PC-9 (cell line): ENCODE measurements at regions not wholly inside any gene's neighbourhood (a gene's known extent, or its start where the extent isn't known, plus 50 kb on each side); places are given as distances from the start of the nearest gene placed in this dataset.
"Not testable (repeated sequence)": the region's sequence is repeated elsewhere in the genome, so short reads cannot be mapped to it uniquely, and the experiment has no call there.

Experiments used
- BruUV-seq: library from RNA; stranded (reverse); fragments of 400-500 nt; replicated peaks from 2 replicates; lab custom pipeline; 2021; lab: Mats Ljungman, UMichigan
- CTCF ChIA-PET: fragments of 300-600 bp; sonication (Branson Sonifier 250); formaldehyde crosslinking; loops from one replicate; lab custom pipeline; 2022; ENCODE audit warnings: antibody characterized with exemption; lab: Charles Lee
- POLR2A ChIA-PET: fragments of 300-600 bp; sonication (Branson Sonifier 250); formaldehyde crosslinking; loops from one replicate; lab custom pipeline; 2022; ENCODE audit warnings: antibody characterized with exemption; ENCODE audit not compliant: unreplicated experiment; lab: Charles Lee
- DNase-seq, 2 experiments: peaks; one replicate each; pipeline versions ENCODE4 v3.0.0 to v3.0.0-alpha.2; 2015 to 2022; ENCODE audit warnings: mixed read lengths in 1 of 2
- H2AFZ ChIP-seq: fragments of 200-600 bp; sonication (generic); 2 replicates; pipeline ENCODE4 v1.8.1; 2017; ENCODE audit warnings: antibody characterized with exemption
- H3F3A ChIP-seq: fragments of 200-600 bp; sonication (generic); 2 replicates; pipeline ENCODE4 v1.8.1; 2017; ENCODE audit warnings: antibody characterized with exemption, mild to moderate bottlenecking, low read depth; ENCODE audit not compliant: insufficient read depth
- H3K27ac ChIP-seq: fragments of 200-600 bp; sonication (generic); 2 replicates; pipeline ENCODE4 v1.6.1; 2016; ENCODE audit warnings: mixed run types
- H3K27me3 ChIP-seq: fragments of 200-600 bp; sonication (generic); 2 replicates; pipeline ENCODE4 v1.6.1; 2016; ENCODE audit warnings: low read depth, mixed run types; ENCODE audit not compliant: insufficient read depth
- H3K36me3 ChIP-seq: fragments of 200-600 bp; sonication (generic); 2 replicates; pipeline ENCODE4 v1.6.1; 2016; ENCODE audit warnings: low read depth, mixed run types
- H3K4me1 ChIP-seq: fragments of 200-600 bp; sonication (generic); replicated peaks from 2 replicates; pipeline ENCODE4 v1.6.1; 2016; ENCODE audit warnings: mixed run types; ENCODE audit not compliant: insufficient read depth
- H3K4me2 ChIP-seq: fragments of 200-600 bp; sonication (generic); 2 replicates; pipeline ENCODE4 v1.6.1; 2017; ENCODE audit warnings: mixed run types
- H3K4me3 ChIP-seq: fragments of 200-600 bp; sonication (generic); 2 replicates; pipeline ENCODE4 v1.6.1; 2016; ENCODE audit warnings: mixed run types
- H3K79me2 ChIP-seq: fragments of 200-600 bp; sonication (generic); 2 replicates; pipeline ENCODE4 v1.6.1; 2017; ENCODE audit warnings: low read depth, mixed run types
- H3K9me2 ChIP-seq: fragments of 200-600 bp; sonication (generic); 2 replicates; pipeline ENCODE4 v1.8.1; 2017; ENCODE audit warnings: mild to moderate bottlenecking; ENCODE audit not compliant: insufficient read depth
- H3K9me3 ChIP-seq: fragments of 200-600 bp; sonication (generic); 2 replicates; pipeline ENCODE4 v1.8.1; 2016; ENCODE audit warnings: low read depth; ENCODE audit not compliant: insufficient read depth
- H4K20me1 ChIP-seq: fragments of 200-600 bp; sonication (generic); 2 replicates; pipeline ENCODE4 v1.8.1; 2017; ENCODE audit not compliant: insufficient read depth
- EZH2 ChIP-seq: fragments of 200-600 bp; sonication (generic); IDR thresholded peaks from 2 replicates; pipeline ENCODE4 v1.8.0; 2017; ENCODE audit warnings: antibody characterized with exemption, low read depth
- intact Hi-C: fragments of 100-400 bp; cut with micrococcal nuclease; formaldehyde crosslinking; loops from one replicate; pipeline ENCODE4 v1.10.0; 2022; ENCODE audit not compliant: unreplicated experiment
- TF ChIP-seq, protein P1 (sequence below): fragments of 200-600 bp; sonication (generic); conservative IDR thresholded peaks from 2 replicates; pipeline ENCODE4 v1.6.1; 2017; ENCODE audit warnings: mixed run types, antibody characterized with exemption, mild to moderate bottlenecking, moderate library complexity

- H3K4me1 ChIP-seq = no peaks in the 10 kb centered on the region
- H3K79me2 ChIP-seq = no peaks in the 10 kb centered on the region
- H3K9me3 ChIP-seq = no peaks in the 10 kb centered on the region; the same call in 1 of the 2 replicates
- no peak overlapping the region for H3K4me2 ChIP-seq
- H3K27ac ChIP-seq = no peak overlapping the region
- no peak for DNase-seq
- CTCF ChIA-PET = no interaction called here
- H3K9me2 ChIP-seq = no peaks in the 10 kb centered on the region
- no TSS peak for BruUV-seq
- H3F3A ChIP-seq = no peaks in the 10 kb centered on the region
- no peaks in the 10 kb centered on the region for H4K20me1 ChIP-seq
- H3K4me3 ChIP-seq = no peak overlapping the region
- intact Hi-C loops = no loop called here
- no peaks in the 10 kb centered on the region for H3K36me3 ChIP-seq
- no peak for TF ChIP-seq EZH2
- TF ChIP-seq, protein P1, sequence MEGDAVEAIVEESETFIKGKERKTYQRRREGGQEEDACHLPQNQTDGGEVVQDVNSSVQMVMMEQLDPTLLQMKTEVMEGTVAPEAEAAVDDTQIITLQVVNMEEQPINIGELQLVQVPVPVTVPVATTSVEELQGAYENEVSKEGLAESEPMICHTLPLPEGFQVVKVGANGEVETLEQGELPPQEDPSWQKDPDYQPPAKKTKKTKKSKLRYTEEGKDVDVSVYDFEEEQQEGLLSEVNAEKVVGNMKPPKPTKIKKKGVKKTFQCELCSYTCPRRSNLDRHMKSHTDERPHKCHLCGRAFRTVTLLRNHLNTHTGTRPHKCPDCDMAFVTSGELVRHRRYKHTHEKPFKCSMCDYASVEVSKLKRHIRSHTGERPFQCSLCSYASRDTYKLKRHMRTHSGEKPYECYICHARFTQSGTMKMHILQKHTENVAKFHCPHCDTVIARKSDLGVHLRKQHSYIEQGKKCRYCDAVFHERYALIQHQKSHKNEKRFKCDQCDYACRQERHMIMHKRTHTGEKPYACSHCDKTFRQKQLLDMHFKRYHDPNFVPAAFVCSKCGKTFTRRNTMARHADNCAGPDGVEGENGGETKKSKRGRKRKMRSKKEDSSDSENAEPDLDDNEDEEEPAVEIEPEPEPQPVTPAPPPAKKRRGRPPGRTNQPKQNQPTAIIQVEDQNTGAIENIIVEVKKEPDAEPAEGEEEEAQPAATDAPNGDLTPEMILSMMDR = no peak
- POLR2A ChIA-PET = no interaction called here
- no peaks in the 10 kb centered on the region for H3K27me3 ChIP-seq
- H2AFZ ChIP-seq = no peak overlapping the region
Measured at GRCh38 chr5:104556957-104557356, 994.4 kb upstream of the NUDT12 start.

DNA sequence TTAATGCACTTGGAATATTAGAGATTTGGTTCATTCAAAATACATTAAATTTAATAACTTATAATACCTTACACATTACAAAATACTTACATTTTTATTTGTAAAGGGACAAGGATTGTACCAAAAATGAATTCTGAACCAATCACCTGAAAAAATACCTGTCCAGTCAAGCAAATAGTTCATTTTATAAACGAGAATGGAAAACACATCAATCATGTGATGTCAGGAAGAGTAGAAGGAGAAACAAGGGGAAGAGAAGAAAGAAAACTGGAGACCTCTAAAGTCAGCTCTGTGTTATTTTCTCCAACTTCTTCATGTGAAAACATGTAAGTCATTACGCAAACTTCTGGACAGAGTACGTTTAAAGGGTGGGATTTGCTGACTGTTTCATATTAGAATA lies 989.0 kb upstream of the NUDT12 start:
- H3K36me3 ChIP-seq = no peaks in the 10 kb centered on the region
- H3K9me3 ChIP-seq = no peaks in the 10 kb centered on the region
- no peaks in the 10 kb centered on the region for H3K4me1 ChIP-seq
- DNase-seq = no peak
- CTCF ChIA-PET = no interaction called here
- no peaks in the 10 kb centered on the region for H3F3A ChIP-seq
- TF ChIP-seq EZH2 = no peak
- TF ChIP-seq, protein P1 = no peak
- H3K27ac ChIP-seq = no peak overlapping the region
- no peaks in the 10 kb centered on the region for H3K79me2 ChIP-seq
- BruUV-seq = no TSS peak
- no peak overlapping the region for H3K4me3 ChIP-seq
- H3K4me2 ChIP-seq = no peak overlapping the region
- no peaks in the 10 kb centered on the region for H4K20me1 ChIP-seq
- intact Hi-C loops = no loop called here
- POLR2A ChIA-PET = no interaction called here
- no peaks in the 10 kb centered on the region for H3K27me3 ChIP-seq
- no peaks in the 10 kb centered on the region for H3K9me2 ChIP-seq
- no peak overlapping the region for H2AFZ ChIP-seq

GRCh38 chr5:104546871-104547270 lies 984.3 kb upstream of the NUDT12 start:
- H2AFZ ChIP-seq, H3K79me2 ChIP-seq, intact Hi-C loops, DNase-seq, H3K36me3 ChIP-seq, H3K4me1 ChIP-seq, CTCF ChIA-PET, H3F3A ChIP-seq, H3K27ac ChIP-seq, H3K9me2 ChIP-seq, H4K20me1 ChIP-seq, H3K4me3 ChIP-seq, H3K27me3 ChIP-seq, POLR2A ChIA-PET, H3K4me2 ChIP-seq, H3K9me3 ChIP-seq, BruUV-seq: not testable (repeated sequence)

GRCh38 chr5:104541141-104541785 lies 978.7 kb upstream of the NUDT12 start:
- no peak for DNase-seq
- H3K27me3 ChIP-seq = no peaks in the 10 kb centered on the region
- BruUV-seq = no TSS peak
- intact Hi-C loops = no loop called here
- no peaks in the 10 kb centered on the region for H3K36me3 ChIP-seq
- POLR2A ChIA-PET = no interaction called here
- H3F3A ChIP-seq = no peaks in the 10 kb centered on the region
- TF ChIP-seq, protein P1 = no peak
- TF ChIP-seq EZH2 = no peak
- H3K4me1 ChIP-seq = 0 out of 2 replicates have a peak, but pooled peaks cover 10% of the 10 kb centered on the region
- no peaks in the 10 kb centered on the region for H3K79me2 ChIP-seq
- no peak overlapping the region for H3K4me2 ChIP-seq
- H3K27ac ChIP-seq = no peak overlapping the region
- H3K4me3 ChIP-seq = no peak overlapping the region
- H2AFZ ChIP-seq = no peak overlapping the region
- no peaks in the 10 kb centered on the region for H4K20me1 ChIP-seq
- no peaks in the 10 kb centered on the region; the same call in 1 of the 2 replicates for H3K9me3 ChIP-seq
- no peaks in the 10 kb centered on the region for H3K9me2 ChIP-seq
- CTCF ChIA-PET = no interaction called here
